Left forelimb (tissue), 1 donor: ENCODE measurements at regions not wholly inside any gene's neighbourhood (a gene's known extent, or its start where the extent isn't known, plus 50 kb on each side); places are given as distances from the start of the nearest gene placed in this dataset.
"Not testable (repeated sequence)": the region's sequence is repeated elsewhere in the genome, so short reads cannot be mapped to it uniquely, and the experiment has no call there.

Experiments
- DNase-seq: peaks from one replicate; pipeline ENCODE4 v3.0.0-alpha.2; 2018; ENCODE audit warnings: low spot score

DNA sequence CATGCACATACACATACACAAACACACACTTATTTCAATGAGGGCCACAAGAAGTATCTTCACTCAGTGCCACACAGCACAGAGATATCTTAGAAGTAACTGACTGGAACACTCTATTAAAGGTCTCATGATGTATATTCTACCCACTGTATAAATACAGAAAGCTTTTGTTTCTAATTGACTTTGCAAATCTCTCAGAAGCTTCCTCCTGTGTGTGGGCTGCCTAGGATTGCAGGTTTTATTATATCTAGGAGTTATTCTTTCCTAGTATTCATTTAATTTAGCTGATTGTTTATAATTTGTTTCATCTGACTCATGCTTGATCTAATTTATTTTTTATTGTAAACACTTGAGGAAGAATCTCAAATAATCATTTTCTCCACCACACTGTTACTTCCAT is 262.4 kb upstream of the ACTBL2 start:
- no peak for DNase-seq

DNA sequence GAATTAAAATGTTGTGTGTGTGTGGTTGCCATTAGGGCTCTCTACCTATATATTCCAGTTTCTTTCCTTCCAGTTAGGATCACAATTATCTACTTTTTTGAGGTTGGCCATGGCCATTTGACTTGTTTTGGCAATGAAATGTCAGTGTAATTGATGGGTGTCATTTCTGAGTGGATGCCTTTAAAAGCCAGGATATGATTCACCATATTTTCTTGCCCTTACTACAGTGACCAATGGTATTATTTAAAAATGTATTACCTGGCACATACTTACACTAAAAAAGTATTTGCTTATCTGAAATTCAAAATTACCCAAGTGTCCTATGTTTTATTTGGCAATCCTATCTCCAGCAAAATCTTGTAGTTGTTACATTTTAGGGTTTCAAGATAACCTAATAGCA is 258.7 kb upstream of the ACTBL2 start:
- DNase-seq: no peak

DNA sequence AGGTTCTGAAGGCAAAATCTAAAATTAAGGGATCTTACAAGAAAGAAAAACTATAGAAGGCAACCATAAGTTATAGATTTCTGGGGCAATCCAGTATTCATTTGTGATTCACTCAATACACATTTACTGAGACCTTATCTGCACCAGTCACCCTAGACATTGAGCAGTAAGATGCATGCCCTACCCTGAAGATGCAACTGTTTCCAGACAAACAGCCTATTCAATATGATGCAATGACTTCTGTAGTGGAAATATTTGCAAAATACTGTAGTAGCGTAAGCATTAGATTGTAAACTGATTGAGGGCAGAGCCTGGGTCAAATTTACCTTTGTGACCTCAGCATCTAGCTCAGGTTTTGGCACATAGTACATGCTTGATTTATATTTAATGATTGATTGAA is 256.2 kb upstream of the ACTBL2 start:
- no peak for DNase-seq

DNA sequence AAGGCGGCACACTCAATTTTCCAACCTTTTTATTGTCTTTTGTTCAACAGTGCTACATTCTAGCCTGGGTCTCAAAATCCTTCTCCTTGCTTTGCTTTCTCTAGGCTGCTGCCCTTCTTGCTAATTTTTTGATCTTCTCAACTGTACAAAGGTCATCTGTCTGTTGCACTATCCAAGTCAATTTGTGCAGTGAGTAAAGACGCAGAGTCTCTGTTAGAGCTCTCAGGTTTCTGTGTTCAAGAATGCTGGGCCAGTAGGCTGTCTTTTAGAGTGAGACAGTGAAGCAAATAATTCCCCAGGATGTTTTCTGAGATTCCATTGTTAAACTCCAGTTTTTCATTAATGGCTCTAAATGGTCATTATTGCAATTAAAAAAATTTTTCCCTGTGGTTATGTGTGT is 255.7 kb upstream of the ACTBL2 start:
- DNase-seq: no peak

DNA sequence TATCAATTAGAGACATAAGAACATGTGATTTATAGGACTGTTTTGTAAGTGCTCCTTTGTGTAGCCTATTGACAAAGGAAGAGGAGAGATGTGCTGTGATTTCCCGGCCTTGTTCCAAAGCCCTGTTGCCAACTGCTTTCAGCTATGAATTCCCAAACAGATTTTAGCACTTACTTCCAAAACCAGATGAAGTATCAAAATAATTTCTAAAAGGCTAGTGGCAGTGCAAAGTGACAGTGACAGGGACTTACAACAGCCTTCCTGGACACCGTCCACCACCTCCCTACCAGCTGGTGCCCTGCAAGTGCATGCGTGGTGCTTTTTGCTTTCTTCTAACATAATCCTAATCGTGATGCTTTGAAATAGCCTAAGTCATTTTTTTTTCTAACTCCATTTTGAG is 254.1 kb upstream of the ACTBL2 start:
- DNase-seq: no peak

DNA sequence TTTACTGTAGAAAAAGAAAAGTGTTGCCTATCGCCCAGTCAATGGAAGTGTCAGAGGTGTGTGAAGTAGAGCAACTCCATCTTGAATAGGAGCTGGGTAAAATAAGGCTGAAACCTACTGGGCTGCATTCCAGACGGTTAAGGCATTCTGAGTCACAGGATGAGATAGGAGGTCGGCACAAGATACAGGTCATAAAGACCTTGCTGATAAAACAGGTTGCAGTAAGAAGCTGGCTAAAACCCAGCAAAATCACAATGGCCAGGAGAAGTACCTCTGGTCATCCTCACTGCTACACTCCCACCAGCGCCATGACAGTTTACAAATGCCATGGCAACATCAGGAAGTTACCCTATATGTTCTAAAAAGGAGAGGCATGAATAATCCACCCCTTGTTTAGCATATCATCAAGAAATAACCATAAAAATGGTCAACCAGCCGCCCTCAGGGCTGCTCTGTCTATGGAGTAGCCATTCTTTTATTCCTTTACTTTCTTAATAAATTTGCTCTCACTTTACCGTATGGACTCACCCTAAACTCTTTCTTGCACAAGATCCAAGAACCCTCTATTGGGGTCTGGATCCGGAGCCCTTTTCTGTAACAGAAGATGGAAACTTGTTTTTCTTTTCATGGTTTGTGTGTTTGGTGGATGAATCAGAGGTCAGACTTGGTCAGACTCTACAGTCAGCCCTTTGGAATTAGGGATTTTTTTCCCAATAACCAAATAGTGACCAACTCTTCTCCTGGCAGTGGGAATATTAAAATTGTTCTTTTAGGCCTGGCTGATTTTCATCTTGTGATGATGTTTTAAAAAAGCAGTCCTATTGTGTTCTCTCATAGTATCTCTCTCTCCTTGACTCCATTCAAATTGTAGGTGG is 252.9 kb upstream of the ACTBL2 start:
- DNase-seq: not testable (repeated sequence)

DNA sequence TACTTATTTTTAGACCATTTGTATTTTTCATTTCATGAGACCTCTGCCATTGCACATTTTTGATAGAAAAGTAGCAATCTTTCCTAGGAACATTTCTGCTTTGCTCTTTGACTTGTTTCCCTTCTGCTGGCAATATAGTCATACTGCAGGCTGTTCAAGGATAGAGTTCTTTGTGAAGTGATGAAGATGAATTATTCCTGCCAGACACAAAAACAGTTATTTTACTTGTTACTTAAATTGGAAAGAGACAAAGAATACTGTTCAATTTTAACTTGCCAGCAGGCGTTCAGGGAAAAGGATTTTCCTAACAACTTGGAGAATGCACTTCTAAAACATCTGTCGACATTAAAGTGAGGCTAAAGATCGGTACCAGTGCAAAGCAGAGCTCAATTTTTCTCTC is 251.7 kb upstream of the ACTBL2 start:
- DNase-seq: no peak

DNA sequence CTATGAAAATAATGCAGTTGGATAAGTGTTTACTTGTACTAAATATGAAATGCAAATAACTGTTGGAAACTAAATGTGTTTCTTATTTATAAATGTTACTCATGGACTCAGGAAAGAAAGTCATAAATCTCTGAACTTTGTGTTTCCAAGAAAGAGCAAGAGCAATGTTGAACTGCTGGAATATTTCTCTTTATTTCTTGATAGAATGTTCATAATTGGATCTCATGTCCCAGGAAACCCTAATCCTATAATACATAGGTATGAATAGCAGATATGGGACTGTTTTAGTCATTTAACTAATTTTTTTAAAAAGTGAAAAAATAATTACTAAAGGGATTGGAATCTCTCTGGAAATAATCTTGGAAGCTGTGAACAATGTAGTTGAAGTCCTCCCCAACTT is 245.0 kb upstream of the ACTBL2 start:
- DNase-seq: no peak

DNA sequence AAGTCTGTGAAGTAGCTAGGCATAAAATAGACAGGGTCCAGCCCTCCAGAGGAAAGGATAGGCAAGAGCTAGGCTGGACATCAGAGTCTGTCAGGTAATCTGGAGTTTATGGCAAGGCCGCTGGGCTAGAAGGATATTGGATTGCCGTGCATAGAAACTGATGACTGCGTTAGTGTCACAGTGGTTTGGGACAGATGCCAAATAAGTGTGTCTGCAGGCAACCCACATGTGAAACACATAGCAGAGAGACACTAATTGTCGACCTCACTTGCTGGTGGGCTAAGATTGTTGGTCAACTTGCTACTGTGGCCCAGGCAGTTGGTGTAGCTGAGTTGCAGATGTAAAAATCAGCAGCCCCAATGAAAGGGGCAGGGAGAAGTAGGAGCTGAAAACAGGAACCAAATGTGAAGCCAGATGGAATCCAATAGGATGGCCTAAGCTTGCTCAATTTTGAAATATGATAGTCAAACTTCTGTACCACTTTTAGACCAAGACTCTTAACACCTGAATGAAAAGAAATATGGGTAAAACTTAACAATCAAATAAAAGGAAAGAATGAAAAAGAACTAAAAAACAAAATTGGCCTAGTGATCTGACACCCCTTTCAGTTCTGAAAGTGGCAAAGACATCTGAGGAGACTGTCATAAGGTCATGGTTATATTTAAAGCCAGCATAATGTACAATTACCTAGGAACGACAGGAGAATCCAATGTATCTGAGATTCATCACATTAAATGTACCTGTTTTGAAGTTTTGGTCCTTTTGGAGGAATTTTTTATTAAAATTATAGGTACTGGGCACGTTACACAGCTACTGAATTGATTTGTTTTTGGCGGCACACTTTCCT is 243.3 kb upstream of the ACTBL2 start:
- DNase-seq: no peak

DNA sequence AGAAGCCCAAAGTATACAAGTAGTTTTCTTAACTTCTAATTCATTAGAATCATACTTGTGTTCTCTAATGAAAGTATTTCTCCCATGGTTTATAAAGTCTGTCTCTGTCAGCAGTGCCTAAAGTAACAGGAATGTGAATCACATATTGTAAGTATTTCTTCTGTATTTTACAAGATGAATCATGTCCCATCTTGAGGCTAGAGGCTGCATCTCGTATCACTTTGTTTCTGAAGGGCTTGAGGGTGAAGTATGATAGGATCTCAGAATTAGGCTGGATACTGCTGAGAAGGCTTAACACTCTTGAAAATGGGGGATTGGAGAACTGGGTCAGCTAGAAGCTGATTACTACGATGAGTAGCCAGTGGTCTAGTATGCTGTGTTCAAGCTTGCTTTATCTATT is 242.2 kb upstream of the ACTBL2 start:
- DNase-seq: no peak

DNA sequence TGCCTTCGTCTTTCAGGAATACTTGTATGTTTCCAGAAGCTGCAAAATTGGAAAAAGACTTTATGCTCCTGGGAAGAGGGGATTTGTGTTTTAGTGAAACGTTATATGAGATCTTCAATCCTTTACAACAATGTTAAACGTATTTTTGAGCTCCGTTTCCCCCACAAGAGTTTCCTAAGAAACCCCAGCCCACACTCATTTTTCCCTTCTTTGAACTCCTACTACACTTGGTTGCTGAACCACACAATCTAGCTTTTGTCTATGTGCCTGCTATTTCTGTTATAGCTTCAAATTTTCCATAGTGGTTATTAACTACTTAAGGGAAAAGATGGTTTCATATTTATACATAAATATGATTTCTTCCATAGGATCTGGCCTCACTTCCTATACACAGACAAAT is 238.6 kb upstream of the ACTBL2 start:
- no peak for DNase-seq

DNA sequence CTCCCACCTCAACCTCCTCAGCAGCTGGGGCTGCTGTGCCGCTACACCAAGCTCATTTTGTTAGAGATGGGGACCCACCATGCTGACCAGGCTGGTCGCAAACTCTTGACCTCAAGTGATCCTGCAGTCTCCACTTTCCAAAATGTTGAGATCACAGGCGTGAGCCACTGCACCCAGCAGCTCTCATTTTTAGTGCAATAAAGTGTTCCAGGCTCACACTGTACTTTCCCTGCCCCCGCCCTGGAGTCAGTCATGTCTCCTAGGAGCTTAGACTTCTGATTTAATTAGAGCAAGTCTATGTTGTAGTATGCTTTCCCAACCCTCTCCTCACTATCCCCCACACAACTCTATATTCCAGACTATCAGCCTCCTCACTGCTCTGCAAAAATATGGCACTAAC is 238.0 kb upstream of the ACTBL2 start:
- no peak for DNase-seq

DNA sequence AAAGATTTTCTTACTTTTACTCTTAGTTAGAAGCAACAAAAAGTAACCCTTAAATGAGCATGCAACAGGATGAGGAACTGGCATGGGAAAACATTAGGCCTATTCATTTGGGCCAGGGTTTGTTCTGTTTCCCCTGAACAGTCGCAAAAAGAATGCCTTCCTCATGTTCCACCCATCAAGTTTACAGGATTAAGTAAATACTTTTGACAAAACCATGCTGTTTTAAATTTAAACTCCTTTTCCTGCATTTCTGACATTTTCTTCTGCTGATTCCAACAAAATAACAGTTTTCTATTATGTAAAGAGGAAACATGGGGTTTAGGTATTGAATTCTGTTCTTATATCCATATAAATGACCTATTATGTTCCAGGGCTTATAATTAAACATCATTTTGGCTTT is 236.6 kb upstream of the ACTBL2 start:
- no peak for DNase-seq

DNA sequence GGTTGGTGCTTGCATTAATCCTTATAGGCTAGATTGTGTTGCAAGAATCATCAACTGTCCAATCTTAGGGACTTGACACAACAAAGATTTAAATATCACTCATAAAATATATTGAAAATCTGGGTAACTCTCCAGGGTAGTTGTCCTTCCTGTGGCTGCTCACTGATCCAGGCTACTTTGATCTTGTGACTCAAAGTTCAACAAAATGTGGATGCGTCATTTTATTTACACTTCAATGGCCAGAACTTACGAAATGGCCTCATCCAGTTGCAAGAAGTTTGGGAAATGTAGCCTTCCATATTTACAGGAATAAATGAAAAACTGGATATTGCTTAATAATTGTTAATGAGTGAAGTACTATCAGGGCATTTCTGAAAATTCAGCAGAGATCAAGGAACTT is 235.5 kb upstream of the ACTBL2 start:
- DNase-seq: no peak

DNA sequence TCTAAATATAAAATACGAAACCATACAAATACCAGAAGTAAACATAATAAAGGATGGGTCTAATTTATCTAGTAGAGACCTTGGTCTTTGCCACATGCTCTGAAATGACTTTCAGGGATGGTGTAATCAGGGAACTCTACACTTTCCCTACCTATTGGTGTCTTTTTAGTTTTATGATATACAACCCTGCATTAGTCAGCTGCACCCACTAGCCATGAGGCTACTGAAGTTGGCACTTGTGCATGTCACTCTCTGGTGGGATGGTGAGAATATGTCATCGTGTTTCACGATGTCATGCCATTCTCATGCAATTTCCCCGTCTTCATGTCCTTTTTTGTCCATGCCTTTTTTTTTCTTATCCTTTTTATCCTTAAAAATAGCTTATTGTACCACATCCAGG is 234.9 kb upstream of the ACTBL2 start:
- DNase-seq: no peak

DNA sequence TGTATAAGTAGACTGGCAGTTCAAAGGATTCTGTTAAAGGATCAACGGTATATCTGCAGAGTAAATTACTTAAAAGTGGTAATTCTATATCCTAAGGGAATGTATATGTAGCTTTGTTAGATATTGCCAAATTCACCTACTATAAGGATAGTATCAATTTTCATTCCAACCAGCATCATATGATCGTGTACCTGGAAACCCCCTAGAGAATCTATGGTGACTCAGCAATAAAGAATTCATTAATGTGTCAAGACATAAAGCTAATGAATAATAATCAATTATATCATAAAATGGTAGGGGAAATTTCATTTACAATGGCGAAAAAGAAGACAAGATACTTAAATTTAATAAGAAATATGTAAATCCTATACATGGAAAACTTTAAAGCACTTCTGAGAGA is 234.1 kb upstream of the ACTBL2 start:
- no peak for DNase-seq

DNA sequence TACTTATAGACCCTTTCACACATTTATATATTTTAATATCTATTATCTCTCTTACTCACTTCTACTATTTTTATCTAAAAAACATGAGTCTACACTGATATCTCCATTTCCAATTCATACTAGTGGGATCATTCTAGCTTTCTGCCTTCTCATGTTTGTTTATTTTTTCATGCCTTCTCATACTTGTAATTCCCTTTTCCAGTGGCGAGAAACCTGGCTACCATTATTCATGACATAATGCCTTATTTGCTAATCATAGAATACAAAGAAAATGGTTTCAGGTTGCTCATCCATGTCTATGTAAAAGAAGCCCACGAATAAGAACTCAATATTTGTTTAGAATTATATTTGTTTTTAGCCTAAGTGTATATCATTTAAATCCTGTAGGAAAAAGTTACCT is 232.7 kb upstream of the ACTBL2 start:
- DNase-seq: no peak

DNA sequence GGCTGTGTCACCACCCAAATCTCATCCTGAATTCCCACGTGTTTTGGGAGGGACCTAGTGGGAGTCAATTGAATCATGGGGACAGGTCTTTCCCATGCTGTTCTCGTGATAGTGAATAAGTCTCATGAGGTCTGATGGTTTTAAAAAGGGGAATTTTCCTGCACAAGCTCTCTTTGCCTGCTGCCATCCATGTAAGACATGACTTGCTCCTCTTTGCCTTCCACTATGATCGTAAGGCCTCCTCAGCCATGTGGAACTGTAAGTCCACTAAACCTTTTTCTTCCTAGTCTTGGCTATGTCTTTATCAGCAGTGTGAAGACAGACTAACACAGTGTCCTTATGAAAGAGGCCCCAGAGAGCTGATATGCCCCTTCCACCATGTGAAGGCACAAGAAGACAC is 230.9 kb upstream of the ACTBL2 start:
- not testable (repeated sequence) for DNase-seq

DNA sequence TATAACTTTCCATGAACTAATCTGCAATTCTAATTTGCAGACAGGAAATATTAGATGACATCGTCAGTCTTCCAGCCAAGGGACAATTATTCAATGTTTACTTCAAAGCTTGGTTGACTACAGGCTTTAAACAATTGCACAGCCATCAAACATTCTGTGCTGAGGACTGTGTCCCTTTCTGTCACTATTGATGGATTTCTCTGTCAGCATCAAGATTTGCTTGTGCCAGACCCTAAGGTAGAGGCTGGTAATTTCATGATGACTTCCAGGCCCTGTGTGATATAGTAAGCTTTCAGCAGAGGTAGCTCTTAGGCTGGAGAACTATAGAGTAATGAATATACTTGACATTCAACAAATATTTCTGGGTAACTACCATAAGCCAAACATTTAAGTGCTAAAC is 229.3 kb upstream of the ACTBL2 start:
- DNase-seq: no peak

DNA sequence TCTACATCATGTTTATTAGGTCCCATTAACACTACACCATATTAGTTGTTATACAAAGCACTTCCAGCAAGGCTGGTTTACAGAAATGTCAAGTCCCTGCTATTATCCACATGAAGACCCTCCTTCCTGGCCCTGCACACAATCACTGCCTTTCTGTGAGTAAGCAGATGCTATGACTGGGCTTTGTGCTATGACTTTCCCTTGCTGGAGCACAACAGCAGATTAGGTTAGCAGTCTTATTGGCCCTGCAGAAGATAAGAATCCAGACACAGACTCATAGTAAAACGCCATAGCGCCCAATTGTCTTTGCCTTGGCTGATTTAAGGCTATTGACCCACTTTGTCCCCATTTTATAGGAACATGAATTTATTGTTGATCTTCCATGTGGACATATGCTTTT is 228.9 kb upstream of the ACTBL2 start:
- no peak for DNase-seq

DNA sequence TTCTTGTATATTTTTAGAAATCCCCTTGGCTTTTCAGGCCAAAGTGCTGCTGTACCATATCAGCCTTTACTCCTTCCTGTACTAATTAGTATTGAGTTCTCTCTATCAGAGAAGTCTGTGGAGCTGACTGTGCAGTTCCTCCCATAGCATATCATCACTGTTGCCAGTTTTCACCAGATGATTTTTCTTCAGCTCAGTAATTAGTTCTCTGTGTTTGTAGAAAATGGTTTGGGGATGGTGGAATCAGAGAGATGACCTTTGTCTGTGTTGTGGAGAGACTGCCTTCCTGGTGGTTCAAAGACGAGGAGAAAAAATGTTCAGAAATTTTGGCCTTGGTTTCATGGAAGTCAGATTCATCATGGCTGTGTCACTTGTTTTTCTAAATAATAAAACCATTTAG is 227.5 kb upstream of the ACTBL2 start:
- no peak for DNase-seq

DNA sequence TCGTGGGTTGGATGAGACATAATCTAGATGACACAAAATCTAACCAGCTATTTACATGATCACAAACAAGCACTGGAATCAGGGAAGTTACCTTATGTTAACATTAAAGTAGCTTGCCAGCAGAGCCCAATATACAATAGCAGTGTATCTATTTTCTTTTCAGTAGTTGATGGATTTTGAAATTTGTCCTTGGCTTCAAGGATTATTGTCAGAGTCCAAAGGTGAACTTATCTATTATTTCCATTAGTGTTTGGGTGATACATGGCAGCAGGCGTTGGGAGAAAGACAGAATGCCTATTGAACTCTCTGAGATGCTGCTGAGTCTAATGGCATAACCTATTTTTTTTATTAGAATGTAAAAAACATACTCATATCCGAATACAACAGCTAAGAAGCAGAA is 223.2 kb upstream of the ACTBL2 start:
- DNase-seq: no peak

DNA sequence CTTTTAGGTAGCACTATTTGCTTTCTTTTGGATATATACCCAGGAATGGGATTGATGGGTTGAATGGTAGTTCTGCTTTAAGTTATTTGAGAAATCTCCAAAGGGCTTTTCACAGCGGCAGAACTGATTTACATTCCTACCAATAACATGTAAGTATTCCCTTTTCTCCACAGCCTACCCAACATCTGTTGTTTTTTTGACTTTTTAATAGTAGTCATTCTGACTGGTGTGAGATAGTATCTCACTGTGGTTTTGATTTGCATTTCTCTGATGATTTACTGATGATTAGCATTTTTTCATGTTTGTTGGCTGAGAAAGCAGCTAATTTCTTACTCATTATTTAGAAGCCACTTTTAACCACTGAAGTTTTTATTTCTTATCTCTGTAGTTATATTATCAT is 221.1 kb upstream of the ACTBL2 start:
- DNase-seq: no peak

DNA sequence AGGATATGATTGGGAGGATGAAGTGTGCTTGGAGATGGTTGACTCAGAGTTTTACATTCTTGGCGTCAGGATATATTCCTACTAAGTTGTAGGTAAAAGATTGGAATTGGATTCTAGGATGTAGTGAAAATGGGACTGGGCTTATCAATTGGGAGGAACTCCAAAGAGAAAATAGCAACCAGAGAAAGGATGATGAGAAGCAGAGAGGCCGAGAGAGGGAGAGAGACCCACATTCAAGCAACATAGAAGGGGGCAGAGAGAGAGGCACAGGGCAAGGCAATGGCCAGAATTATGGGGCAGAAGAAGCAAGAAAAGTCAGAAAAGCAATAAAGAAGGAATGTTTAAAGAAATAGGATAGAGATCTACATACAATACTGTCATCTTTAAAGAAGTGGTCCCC is 217.9 kb upstream of the ACTBL2 start:
- DNase-seq: no peak
